ENCODE measurements at regions not wholly inside any gene's neighbourhood (a gene's known extent, or its start where the extent isn't known, plus 50 kb on each side); places are given as distances from the start of the nearest gene placed in this dataset.

DNA sequence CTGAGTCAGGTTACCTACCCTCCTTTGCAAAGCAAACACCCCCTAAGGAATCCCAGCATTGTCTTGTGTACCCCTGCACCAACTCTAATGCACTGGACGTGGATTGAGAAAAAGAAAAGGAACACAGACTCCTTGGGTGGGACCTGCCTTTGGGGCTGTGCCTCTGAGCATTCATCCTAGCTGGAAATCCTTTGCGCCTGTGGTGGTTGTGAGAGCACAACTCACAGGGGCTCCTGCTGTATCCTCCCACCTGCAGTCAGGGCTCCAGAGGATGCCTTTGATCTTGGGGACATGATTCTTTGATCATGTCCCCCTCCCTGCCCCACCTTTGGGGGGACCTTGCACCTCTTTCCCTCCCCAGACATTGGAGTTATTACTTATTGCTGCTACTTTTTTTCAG is 338.5 kb downstream of the GADD45G start:
- Histone ChIP-seq H3K36me3 (ENCODE audit: insufficient read depth) (no peaks in the 10 kb centered on the region), H3K4me2 (no peak overlapping the region), H2AFZ (no peak overlapping the region), H3K4me3 (no peak overlapping the region), H3F3A (replicated peaks; ENCODE audit: low read depth) (no peaks in the 10 kb centered on the region), H3K9me2 (ENCODE audit: insufficient read depth) (0 out of 2 replicates have a peak, but pooled peaks cover 5% of the 10 kb centered on the region), H3K27ac (ENCODE audit: low read depth) (no peak overlapping the region), H3K79me2 (replicated peaks; ENCODE audit: insufficient read depth) (no peaks in the 10 kb centered on the region), H3K27me3 (ENCODE audit: insufficient read depth) (no peaks in the 10 kb centered on the region), H3K4me1 (ENCODE audit: insufficient read depth) (no peaks in the 10 kb centered on the region), H4K20me1 (replicated peaks; ENCODE audit: insufficient read depth) (no peaks in the 10 kb centered on the region)
- H3K27ac Mint-ChIP-seq, result no peak overlapping the region
- peaks cover 4% of the 10 kb centered on the region for H3K27me3 Mint-ChIP-seq (ENCODE audit: insufficient read depth, low read depth, poor library complexity)
- H3K4me1 Mint-ChIP-seq, result peaks cover 6% of the 10 kb centered on the region; the same call in 1 of the 3 replicates
- H3K36me3 Mint-ChIP-seq (ENCODE audit: low read depth), result no peaks in the 10 kb centered on the region
- ATAC-seq (no peak), DNase-seq (ENCODE audit: low spot score) (no peak)
- no peaks in the 10 kb centered on the region for H3K9me3 Mint-ChIP-seq
- H3K4me3 Mint-ChIP-seq, result no peak overlapping the region
- TF ChIP-seq REST (IDR thresholded peaks at IDR 0.05; ENCODE audit: unreplicated experiment) (no peak), ZNF462 (CRISPR knock-in tag; IDR thresholded peaks at IDR 0.05) (no peak), ZNF114 (CRISPR knock-in tag; IDR thresholded peaks at IDR 0.05) (no peak)

Data from GM23338 (cell line).